ENCODE measurements at regions not wholly inside any gene's neighbourhood (a gene's known extent, or its start where the extent isn't known, plus 50 kb on each side); places are given as distances from the start of the nearest gene placed in this dataset.
A peak's percentile ranks its signal among the peaks of the same experiment; 100 is the strongest.

GRCh38 chr12:75564852-75565251 lies 53.4 kb upstream of the KRR1 start:
- no TSS peak for BruUV-seq (replicated peaks)
- intact Hi-C loops (cut with micrococcal nuclease) (loop anchor here (5.0 kb wide), 2 partner anchors 202 to 252 kb away; no protein-coding TSS in a partner anchor), in situ Hi-C loops (cut with MboI; ENCODE audit: low sequenced_read_pairs) (no loop called here), dilution Hi-C loops (cut with HindIII; ENCODE audit: low sequenced_read_pairs, unreplicated experiment) (no loop called here)
- Histone ChIP-seq H4K8ac (ENCODE audit: low read depth in 2 of 2, low read length in 2 of 2) (peak overlapping the region in 1 of 2 experiments; percentile 82; a peak in 2 of 4 replicates), H3K56ac (ENCODE audit: extremely low read depth, insufficient read depth, low read length) (no peak overlapping the region), H3K36me3 (ENCODE audit: control insufficient read depth, insufficient read depth, low read length) (no peaks in the 10 kb centered on the region), H2AFZ (replicated peaks; ENCODE audit: low read length, poor library complexity) (no peak overlapping the region), H3K79me1 (ENCODE audit: low read depth in 1 of 2, low read length in 2 of 2) (no peaks in the 10 kb centered on the region), H2BK15ac (ENCODE audit: low read depth, low read length) (0 out of 3 replicates have a peak overlapping the region, but pooled peaks have one; percentile 18), H3K23ac (ENCODE audit: low read depth, low read length) (no peak overlapping the region), H4K5ac (ENCODE audit: low read depth, low read length) (peak overlapping the region; percentile 61), H3K9me3 (ENCODE audit: control insufficient read depth, insufficient read depth, low read length) (no peaks in the 10 kb centered on the region), H3K14ac (replicated peaks; ENCODE audit: low read depth, low read length) (no peak overlapping the region), H3K27ac (ENCODE audit: insufficient read depth, low read length) (peak overlapping the region; percentile 70; the same call in 1 of the 2 replicates), H3K4ac (ENCODE audit: low read depth, low read length) (peak overlapping the region; percentile 30), H3K4me2 (ENCODE audit: low read depth, low read length) (no peak overlapping the region), H2BK5ac (ENCODE audit: low read depth, low read length, poor library complexity, severe bottlenecking) (peak overlapping the region; percentile 37), H3K9me1 (ENCODE audit: insufficient read depth, low read length) (peaks cover 3% of the 10 kb centered on the region; the same call in 1 of the 2 replicates), H3K4me1 (ENCODE audit: control insufficient read depth, insufficient read depth, low read length) (peaks cover 27% of the 10 kb centered on the region), H3K9ac (ENCODE audit: low read depth, low read length) (no peak overlapping the region), H3K18ac (ENCODE audit: low read depth, low read length) (peak overlapping the region; percentile 99), H2BK120ac (ENCODE audit: low read depth, low read length) (peak overlapping the region; percentile 100), H3K4me3 (ENCODE audit: insufficient read depth, low read depth, low read length) (no peak overlapping the region), H2BK20ac (ENCODE audit: low read depth, low read length) (peak overlapping the region; percentile 43), H2AK9ac (replicated peaks; ENCODE audit: low read depth, low read length, poor library complexity) (no peak overlapping the region), H4K91ac (ENCODE audit: insufficient read depth, low read depth, low read length) (peak overlapping the region; percentile 12), H3K27me3 (ENCODE audit: control insufficient read depth, insufficient read depth, low read length) (no peaks in the 10 kb centered on the region), H4K20me1 (ENCODE audit: insufficient read depth, low read length) (no peaks in the 10 kb centered on the region), H2AK5ac (ENCODE audit: low read depth, low read length) (peak overlapping the region; percentile 59; the same call in 1 of the 2 replicates)
- no peak for DNase-seq
- TF ChIP-seq CEBPB (IDR thresholded peaks at IDR 0.05; ENCODE audit: low read depth, low read length) (no peak), RFX5 (IDR thresholded peaks at IDR 0.05; ENCODE audit: low read depth, low read length) (no peak), NFE2L2 (IDR thresholded peaks at IDR 0.05; ENCODE audit: low read depth, low read length) (no peak), MAZ (IDR thresholded peaks at IDR 0.05; ENCODE audit: borderline replicate concordance, low read depth, low read length) (no peak), ELK1 (IDR thresholded peaks at IDR 0.05; ENCODE audit: borderline replicate concordance, low read depth, low read length) (no peak), RCOR1 (IDR thresholded peaks at IDR 0.05; ENCODE audit: insufficient replicate concordance, low read length) (no peak), FOS (IDR thresholded peaks at IDR 0.05; ENCODE audit: low read depth, low read length) (no peak)
- CTCF ChIA-PET = no interaction called here
- 71% methylated on average over 1 of the region's 4 CpGs; no CpG with 5 or more reads in 1 of the 2 experiments for WGBS, 2 experiments (ENCODE audit: extremely low coverage in 2 of 2, insufficient read length in 1 of 2)
- no peak for ATAC-seq (ENCODE audit: low read depth)
- POLR2A ChIA-PET (ENCODE audit: unreplicated experiment) = no interaction called here
